ENCODE measurements at regions not wholly inside any gene's neighbourhood (a gene's known extent, or its start where the extent isn't known, plus 50 kb on each side); places are given as distances from the start of the nearest gene placed in this dataset.

- TF ChIP-seq, protein P1, sequence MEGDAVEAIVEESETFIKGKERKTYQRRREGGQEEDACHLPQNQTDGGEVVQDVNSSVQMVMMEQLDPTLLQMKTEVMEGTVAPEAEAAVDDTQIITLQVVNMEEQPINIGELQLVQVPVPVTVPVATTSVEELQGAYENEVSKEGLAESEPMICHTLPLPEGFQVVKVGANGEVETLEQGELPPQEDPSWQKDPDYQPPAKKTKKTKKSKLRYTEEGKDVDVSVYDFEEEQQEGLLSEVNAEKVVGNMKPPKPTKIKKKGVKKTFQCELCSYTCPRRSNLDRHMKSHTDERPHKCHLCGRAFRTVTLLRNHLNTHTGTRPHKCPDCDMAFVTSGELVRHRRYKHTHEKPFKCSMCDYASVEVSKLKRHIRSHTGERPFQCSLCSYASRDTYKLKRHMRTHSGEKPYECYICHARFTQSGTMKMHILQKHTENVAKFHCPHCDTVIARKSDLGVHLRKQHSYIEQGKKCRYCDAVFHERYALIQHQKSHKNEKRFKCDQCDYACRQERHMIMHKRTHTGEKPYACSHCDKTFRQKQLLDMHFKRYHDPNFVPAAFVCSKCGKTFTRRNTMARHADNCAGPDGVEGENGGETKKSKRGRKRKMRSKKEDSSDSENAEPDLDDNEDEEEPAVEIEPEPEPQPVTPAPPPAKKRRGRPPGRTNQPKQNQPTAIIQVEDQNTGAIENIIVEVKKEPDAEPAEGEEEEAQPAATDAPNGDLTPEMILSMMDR (IDR thresholded peaks at IDR 0.05): no peak
- no peak for TF ChIP-seq POLR2AphosphoS5 (IDR thresholded peaks at IDR 0.05)
- TF ChIP-seq EP300 (IDR thresholded peaks at IDR 0.05; ENCODE audit: low read depth): no peak
- TF ChIP-seq POLR2A (IDR thresholded peaks at IDR 0.05): no peak
These were observed 219.8 kb upstream of the UFL1 start for GRCh38 chr6:96301781-96302180.
